ENCODE measurements at regions not wholly inside any gene's neighbourhood (a gene's known extent, or its start where the extent isn't known, plus 50 kb on each side); places are given as distances from the start of the nearest gene placed in this dataset.

GRCh38 chr17:62901544-62901943 is 64.5 kb upstream of the TANC2 start:
- no peak for TF ChIP-seq EZH2 (IDR thresholded peaks at IDR 0.05; ENCODE audit: borderline replicate concordance, low read length)
- no peak for TF ChIP-seq CTCF (conservative IDR thresholded peaks at IDR 0.05 in 1 of 2, IDR thresholded peaks at IDR 0.05 in 1 of 2; ENCODE audit: extremely low read depth in 1 of 2, insufficient read depth in 1 of 2, low read depth in 1 of 2, low read length in 2 of 2)
